UCSD-AML1 (cell line): ENCODE measurements at regions not wholly inside any gene's neighbourhood (a gene's known extent, or its start where the extent isn't known, plus 50 kb on each side); places are given as distances from the start of the nearest gene placed in this dataset.
"Not testable (repeated sequence)": the region's sequence is repeated elsewhere in the genome, so short reads cannot be mapped to it uniquely, and the experiment has no call there.

Experiments used
- DNase-seq: peaks from one replicate; lab custom pipeline; 2025; ENCODE audit not compliant: unreplicated experiment; lab: John Stamatoyannopoulos, UW

DNA sequence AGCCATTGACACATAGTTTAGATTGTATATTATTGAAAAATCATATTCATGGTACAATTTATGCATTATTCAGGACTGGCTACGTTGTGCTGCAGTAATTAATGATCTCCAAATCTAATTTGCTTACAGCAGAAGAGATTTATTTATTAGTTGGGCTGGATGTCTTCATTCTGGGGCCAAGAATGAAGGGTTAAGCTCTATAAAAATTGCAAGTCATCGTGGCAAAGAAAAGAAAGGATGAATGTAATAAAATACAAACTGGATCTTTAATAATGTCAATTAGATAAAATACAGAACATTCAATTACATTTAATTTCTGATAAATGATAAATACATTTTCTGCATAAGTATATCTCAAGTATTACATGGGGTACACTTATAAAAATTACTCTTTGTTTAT lies 151.8 kb upstream of the ANO5 start:
- no peak for DNase-seq

DNA sequence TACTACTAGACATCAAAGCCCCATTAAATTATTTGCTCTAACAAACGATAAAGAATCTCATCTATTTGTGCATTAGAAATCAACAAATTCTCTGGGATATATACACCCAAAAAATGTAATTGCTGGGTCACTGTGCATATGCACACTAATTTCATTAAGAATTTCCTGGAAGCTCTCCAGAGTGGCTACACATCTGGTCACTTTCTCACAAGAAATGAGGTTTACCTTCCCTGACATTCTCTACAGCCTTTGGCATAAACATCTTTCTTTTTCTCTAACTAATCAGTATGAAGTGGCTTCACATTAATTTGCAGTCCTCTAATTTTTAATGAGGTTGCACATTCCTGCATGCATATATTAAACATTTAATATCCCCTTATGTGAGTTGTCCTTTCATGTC lies 150.8 kb upstream of the ANO5 start:
- DNase-seq = no peak

- no peak for DNase-seq
These were observed 148.8 kb upstream of the ANO5 start for GRCh38 chr11:22044126-22044525.

- DNase-seq = no peak
These were observed 143.6 kb upstream of the ANO5 start for GRCh38 chr11:22049276-22049675.

- DNase-seq = no peak
These were observed 127.4 kb upstream of the ANO5 start for GRCh38 chr11:22065472-22065871.

- no peak for DNase-seq
These were observed 123.0 kb upstream of the ANO5 start for GRCh38 chr11:22069844-22070243.

- no peak for DNase-seq
These were observed 116.5 kb upstream of the ANO5 start for GRCh38 chr11:22076271-22076930.

GRCh38 chr11:22078063-22078462 lies 114.8 kb upstream of the ANO5 start:
- DNase-seq = no peak

- no peak for DNase-seq
These were observed 113.6 kb upstream of the ANO5 start for GRCh38 chr11:22079133-22079872.

- no peak for DNase-seq
These were observed 110.7 kb upstream of the ANO5 start for GRCh38 chr11:22082178-22082577.

DNA sequence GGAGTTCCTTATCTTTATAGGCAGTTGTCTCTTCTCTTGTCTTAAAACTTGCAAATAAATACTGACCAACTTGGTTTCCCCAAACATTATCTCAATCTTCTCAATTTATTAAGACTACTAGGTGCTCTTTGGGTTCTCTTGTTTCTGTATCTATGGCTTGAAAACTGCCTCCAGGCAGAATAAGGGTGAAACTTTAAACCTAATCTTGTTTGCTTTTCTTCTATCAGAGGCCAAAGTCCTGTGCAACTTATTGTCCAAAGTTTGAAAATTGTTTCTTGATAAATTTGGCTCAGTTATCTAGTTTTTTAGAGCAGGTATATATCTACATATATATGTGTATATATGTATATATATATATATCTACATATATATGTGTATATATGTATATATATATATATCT lies 110.1 kb upstream of the ANO5 start:
- no peak for DNase-seq

DNA sequence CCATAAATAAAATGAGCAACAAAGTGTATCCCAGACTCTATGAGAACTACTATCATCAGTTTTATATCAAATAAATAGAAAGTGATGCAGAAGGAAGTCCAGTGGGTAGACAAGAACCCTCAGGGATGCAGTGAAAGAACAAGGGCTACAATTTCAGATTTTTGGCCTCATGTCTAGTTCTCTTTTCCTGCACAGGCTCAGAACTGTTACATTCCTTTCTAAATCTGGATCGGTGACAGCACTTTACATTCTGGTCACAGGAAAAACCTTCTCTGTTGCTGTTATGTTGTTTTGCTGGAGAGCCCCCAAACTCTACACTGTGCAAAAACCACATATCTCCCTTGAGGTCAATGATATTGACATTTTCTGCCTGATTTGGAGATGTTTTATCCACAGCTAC lies 108.8 kb upstream of the ANO5 start:
- no peak for DNase-seq

DNA sequence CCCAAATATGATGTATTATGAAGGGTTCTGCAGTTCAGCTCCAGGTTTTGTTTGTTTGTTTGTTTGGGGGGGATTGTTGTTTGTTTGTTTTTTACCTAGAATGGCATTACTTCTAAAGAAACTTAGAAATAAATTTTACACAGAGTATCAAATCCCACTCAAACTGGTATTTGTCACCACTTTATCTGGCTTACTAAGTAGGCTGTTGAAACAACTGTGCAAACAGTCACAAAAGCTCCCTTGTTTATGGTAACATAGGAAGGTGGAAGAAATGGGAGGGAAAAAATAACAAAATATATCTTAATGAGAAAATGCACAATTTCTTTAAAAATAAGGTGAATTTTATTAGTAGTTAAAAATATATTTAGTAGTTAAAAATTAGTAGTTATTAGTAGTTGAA lies 108.3 kb upstream of the ANO5 start:
- no peak for DNase-seq

- DNase-seq = no peak
These were observed 103.3 kb upstream of the ANO5 start for GRCh38 chr11:22089609-22090008.

DNA sequence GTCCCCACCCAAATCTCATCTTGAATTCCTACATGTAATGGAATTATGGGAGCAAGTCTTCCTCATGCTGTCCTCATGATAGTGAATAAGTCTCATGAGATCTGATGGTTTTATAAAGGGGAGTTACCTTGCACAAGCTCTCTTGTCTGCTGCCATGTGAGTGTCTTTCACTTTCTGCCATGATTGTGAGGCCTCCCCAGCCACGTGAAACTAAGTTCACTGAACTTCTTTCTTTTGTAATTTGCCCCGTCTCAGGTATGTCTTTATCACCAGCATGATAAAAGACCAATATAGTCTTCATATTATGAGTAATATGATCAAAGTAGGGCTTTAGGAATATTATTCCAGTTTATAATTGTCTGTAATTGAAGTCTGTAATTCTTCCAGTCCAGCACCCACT lies 86.3 kb upstream of the ANO5 start:
- DNase-seq = no peak

DNA sequence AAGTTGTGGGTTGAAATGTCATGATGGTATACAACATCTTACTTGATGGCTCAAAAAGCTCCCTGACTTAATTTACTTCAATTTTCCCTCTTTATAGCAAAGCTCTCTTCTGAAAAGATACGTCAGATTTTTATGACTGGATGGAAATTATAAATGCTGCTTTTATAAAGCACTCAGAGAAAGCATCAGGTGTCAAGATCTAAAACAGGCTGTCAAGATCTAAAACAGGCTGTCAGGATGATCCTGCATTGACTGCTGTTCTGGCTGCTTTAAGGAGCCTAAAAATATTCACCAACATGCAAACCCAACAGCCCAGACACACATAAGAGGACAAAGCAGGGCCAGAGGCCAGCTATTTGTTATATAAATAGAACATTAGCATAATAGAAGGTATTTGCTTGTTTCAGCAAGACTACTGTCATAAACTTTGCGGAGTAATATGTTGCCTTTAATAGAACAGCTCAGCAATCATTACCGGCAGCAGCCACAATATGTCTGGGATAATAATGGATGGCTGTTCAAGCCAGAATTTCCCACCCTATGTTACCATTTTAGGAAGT lies 77.3 kb upstream of the ANO5 start:
- no peak for DNase-seq

- not testable (repeated sequence) for DNase-seq
These were observed 64.9 kb upstream of the ANO5 start for GRCh38 chr11:22127981-22128380.

DNA sequence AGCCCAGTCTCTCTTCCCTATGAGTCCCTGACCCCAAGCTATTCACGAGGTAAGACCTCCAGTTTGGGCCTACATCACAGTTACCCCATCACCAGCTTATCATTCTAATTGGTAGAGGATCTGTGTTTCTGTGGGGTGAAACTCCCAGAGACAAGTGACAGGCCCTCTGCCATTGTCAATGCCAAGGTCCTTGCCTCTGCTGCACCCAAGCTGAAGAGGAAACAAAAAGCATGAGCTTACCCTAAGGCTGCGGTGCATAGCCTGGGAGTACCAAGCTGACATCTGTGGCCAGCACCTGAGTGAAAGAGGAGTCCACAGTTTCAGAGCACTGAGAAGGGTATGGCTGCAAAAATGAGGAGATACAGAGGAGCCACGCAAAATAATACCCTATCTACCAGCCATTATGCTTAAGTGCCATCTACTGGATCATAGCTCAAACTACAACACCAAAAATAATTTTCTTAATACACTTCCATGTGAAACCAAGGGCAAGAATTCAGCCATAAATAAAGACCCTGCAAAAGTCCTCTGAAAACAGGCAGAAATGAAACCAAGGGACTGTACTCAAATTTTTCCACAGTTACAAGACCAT lies 62.3 kb upstream of the ANO5 start:
- no peak for DNase-seq

GRCh38 chr11:22133776-22134175 lies 59.1 kb upstream of the ANO5 start:
- DNase-seq = no peak

- no peak for DNase-seq
These were observed 54.6 kb upstream of the ANO5 start for GRCh38 chr11:22138264-22138663.
